GM12873 (cell line): ENCODE measurements at regions not wholly inside any gene's neighbourhood (a gene's known extent, or its start where the extent isn't known, plus 50 kb on each side); places are given as distances from the start of the nearest gene placed in this dataset.

ENCODE experiments used
- TF ChIP-seq, protein P1 (sequence below): IDR thresholded peaks from 2 replicates; pipeline ENCODE4 v1.5.1; 2012; ENCODE audit warnings: low read depth, mild to moderate bottlenecking, moderate library complexity, low read length, control low read depth; ENCODE audit not compliant: insufficient read depth; ENCODE audit errors: missing control alignments

DNA sequence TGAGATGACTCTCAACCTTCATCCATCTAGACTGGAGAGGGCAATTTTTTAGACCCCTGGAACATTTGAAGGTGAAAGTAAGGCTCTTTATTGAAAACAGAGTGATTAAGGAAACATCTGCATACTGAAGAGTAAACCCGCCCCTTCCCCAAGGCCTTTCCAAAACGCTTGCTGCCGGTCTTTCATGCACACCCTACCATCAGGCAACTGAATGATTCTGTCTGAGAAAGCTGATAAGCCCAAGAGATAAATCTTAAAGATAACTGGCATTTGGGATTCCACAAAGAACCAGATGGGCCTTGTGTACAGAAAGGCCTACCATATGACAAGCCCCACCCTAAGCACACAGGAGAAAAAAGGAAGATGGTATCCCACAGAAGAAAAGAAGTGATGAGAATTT lies 54.4 kb upstream of the PIK3R1 start:
- TF ChIP-seq, protein P1, sequence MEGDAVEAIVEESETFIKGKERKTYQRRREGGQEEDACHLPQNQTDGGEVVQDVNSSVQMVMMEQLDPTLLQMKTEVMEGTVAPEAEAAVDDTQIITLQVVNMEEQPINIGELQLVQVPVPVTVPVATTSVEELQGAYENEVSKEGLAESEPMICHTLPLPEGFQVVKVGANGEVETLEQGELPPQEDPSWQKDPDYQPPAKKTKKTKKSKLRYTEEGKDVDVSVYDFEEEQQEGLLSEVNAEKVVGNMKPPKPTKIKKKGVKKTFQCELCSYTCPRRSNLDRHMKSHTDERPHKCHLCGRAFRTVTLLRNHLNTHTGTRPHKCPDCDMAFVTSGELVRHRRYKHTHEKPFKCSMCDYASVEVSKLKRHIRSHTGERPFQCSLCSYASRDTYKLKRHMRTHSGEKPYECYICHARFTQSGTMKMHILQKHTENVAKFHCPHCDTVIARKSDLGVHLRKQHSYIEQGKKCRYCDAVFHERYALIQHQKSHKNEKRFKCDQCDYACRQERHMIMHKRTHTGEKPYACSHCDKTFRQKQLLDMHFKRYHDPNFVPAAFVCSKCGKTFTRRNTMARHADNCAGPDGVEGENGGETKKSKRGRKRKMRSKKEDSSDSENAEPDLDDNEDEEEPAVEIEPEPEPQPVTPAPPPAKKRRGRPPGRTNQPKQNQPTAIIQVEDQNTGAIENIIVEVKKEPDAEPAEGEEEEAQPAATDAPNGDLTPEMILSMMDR = no peak

- TF ChIP-seq, protein P1 = no peak
Observed at GRCh38 chr5:68159224-68159951, 56.2 kb upstream of the PIK3R1 start.

DNA sequence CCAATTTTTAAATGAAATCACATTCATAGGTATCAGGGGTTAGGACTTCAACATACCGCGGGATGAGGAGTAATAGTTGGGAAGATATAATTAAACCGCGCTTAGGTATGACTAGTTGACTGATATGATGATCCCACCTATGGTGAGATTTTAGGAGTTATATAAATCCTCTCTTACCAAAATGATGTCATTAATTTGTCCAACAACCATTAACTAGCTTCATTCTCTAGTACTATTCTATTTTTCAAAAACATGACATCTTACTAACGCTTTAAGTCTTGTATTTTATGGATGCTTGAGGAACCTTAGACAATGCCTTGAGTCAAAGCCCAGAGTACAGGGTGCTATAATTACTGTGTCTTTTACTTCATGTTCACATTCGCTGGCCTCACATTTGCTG lies 59.6 kb upstream of the PIK3R1 start:
- TF ChIP-seq, protein P1 = no peak

- TF ChIP-seq, protein P1 = no peak
Observed at GRCh38 chr5:68154119-68154857, 61.3 kb upstream of the PIK3R1 start.

DNA sequence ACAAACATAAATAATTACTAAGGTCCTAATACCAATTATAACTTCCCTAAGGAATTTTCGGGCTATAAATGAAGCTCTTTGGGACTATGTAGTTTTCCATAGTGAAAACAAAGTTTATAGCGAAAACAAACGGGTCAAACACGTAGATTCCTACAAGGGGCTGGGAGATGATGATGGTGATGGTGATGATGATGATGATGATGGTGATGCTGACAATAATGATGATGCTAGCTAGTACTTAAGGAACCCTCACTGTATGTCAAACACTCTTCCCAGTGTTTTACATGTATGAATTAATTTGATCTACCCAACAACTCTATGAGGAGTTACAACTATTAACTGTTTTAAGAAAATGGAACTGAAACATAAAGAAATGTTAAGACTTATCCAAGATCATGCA lies 63.7 kb upstream of the PIK3R1 start:
- TF ChIP-seq, protein P1 = no peak

- TF ChIP-seq, protein P1 = no peak
Observed at GRCh38 chr5:68149189-68149588, 66.4 kb upstream of the PIK3R1 start.

GRCh38 chr5:68148096-68148495 lies 67.5 kb upstream of the PIK3R1 start:
- TF ChIP-seq, protein P1 = no peak
